CD4-positive, alpha-beta T cell (primary cell): ENCODE measurements at regions not wholly inside any gene's neighbourhood (a gene's known extent, or its start where the extent isn't known, plus 50 kb on each side); places are given as distances from the start of the nearest gene placed in this dataset.

ENCODE experiments used
- ATAC-seq: fragments of 200-7000 bp; cut with Tn5 transposase; one replicate; pipeline ENCODE4 v1.10.0; 2022; ENCODE audit warnings: mild to moderate bottlenecking; ENCODE audit not compliant: poor library complexity
- CTCF ChIA-PET: fragments of 350-600 bp; sonication (Branson Sonifier 250); formaldehyde crosslinking; loops from one replicate; lab custom pipeline; 2021; ENCODE audit warnings: antibody characterized with exemption, inconsistent platforms; lab: Charles Lee
- POLR2A ChIA-PET: fragments of 350-600 bp; sonication (Branson Sonifier 250); formaldehyde crosslinking; loops from one replicate; lab custom pipeline; 2021; ENCODE audit warnings: antibody characterized with exemption, inconsistent platforms; lab: Charles Lee
- DNase-seq, 14 experiments: peaks; one replicate each; pipeline ENCODE4 v3.0.0-alpha.2; 2013 to 2020; ENCODE audit warnings: mixed read lengths in 2 of 14
- H3K27ac ChIP-seq, 2 donors: one replicate each; pipeline versions ENCODE4 v1.5.1 to v1.7.0; 2013; ENCODE audit warnings: low read length in 2 of 2, low read depth in 1 of 2, mild to moderate bottlenecking in 1 of 2
- H3K27me3 ChIP-seq, 2 experiments: 1 replicate in 1 of 2; 2 replicates in 1 of 2; pipeline versions ENCODE4 v1.6.1 to v1.7.0; 2013; ENCODE audit warnings: low read length in 2 of 2, control low read depth in 1 of 2, mild to moderate bottlenecking in 1 of 2, moderate library complexity in 1 of 2; ENCODE audit not compliant: insufficient read depth in 2 of 2, control insufficient read depth in 1 of 2
- H3K36me3 ChIP-seq: one replicate; pipeline ENCODE4 v1.6.1; 2013; ENCODE audit warnings: low read length, control low read depth; ENCODE audit not compliant: insufficient read depth
- H3K4me1 ChIP-seq: one replicate; pipeline ENCODE4 v1.6.1; 2013; ENCODE audit warnings: low read length, control low read depth; ENCODE audit not compliant: insufficient read depth
- H3K4me3 ChIP-seq: one replicate; pipeline ENCODE4 v1.5.1; 2013; ENCODE audit warnings: mild to moderate bottlenecking, low read length, moderate library complexity
- H3K9me3 ChIP-seq, 2 experiments: 1 replicate in 1 of 2; 2 replicates in 1 of 2; pipeline versions ENCODE4 v1.6.1 to v1.7.0; 2013; ENCODE audit warnings: low read length in 2 of 2, mild to moderate bottlenecking in 2 of 2, control low read depth in 1 of 2, moderate library complexity in 1 of 2; ENCODE audit not compliant: control insufficient read depth in 1 of 2, insufficient read depth in 1 of 2
- H3K27ac Mint-ChIP-seq: one replicate; pipeline ENCODE4 v1.8.0; 2020; ENCODE audit warnings: mixed read lengths
- H3K27me3 Mint-ChIP-seq: one replicate; pipeline ENCODE4 v1.8.0; 2021; ENCODE audit warnings: mixed read lengths
- H3K36me3 Mint-ChIP-seq: one replicate; pipeline ENCODE4 v1.8.0; 2021; ENCODE audit warnings: low read depth, mixed read lengths
- H3K4me1 Mint-ChIP-seq: one replicate; pipeline ENCODE4 v1.8.0; 2021; ENCODE audit warnings: low read depth, mixed read lengths
- H3K4me3 Mint-ChIP-seq: one replicate; pipeline ENCODE4 v1.8.0; 2020; ENCODE audit warnings: mild to moderate bottlenecking, mixed read lengths
- H3K9me3 Mint-ChIP-seq: one replicate; pipeline ENCODE4 v1.8.0; 2020; ENCODE audit warnings: mixed read lengths
- intact Hi-C, 2 experiments: fragments of 100-400 bp; cut with DNase I in 1 of 2; cut with micrococcal nuclease in 1 of 2; formaldehyde crosslinking; loops; one replicate each; pipeline versions ENCODE4 v1.15.1 to v1.9.0; 2023 to 2025; cut with DNase I, micrococcal nuclease
- TF ChIP-seq, protein P1 (sequence below): fragments of 200-600 bp; IDR thresholded peaks from one replicate; pipeline ENCODE4 v1.8.0; 2022; ENCODE audit warnings: antibody characterized with exemption, mild to moderate bottlenecking

- DNase-seq (no peak), ATAC-seq (no peak)
- ChIA-PET POLR2A (no interaction called here), CTCF (no interaction called here)
- Histone ChIP-seq H3K27me3 (no peaks in the 10 kb centered on the region), H3K36me3 (no peaks in the 10 kb centered on the region), H3K4me1 (peaks cover 6% of the 10 kb centered on the region), H3K4me3 (no peak overlapping the region), H3K27ac (no peak overlapping the region), H3K9me3 (no peaks in the 10 kb centered on the region)
- Mint-ChIP-seq H3K4me1 (no peaks in the 10 kb centered on the region), H3K9me3 (no peaks in the 10 kb centered on the region), H3K36me3 (no peaks in the 10 kb centered on the region), H3K27me3 (peaks cover 4% of the 10 kb centered on the region), H3K4me3 (no peak overlapping the region), H3K27ac (no peak overlapping the region)
- intact Hi-C loops = no loop called here
- TF ChIP-seq, protein P1, sequence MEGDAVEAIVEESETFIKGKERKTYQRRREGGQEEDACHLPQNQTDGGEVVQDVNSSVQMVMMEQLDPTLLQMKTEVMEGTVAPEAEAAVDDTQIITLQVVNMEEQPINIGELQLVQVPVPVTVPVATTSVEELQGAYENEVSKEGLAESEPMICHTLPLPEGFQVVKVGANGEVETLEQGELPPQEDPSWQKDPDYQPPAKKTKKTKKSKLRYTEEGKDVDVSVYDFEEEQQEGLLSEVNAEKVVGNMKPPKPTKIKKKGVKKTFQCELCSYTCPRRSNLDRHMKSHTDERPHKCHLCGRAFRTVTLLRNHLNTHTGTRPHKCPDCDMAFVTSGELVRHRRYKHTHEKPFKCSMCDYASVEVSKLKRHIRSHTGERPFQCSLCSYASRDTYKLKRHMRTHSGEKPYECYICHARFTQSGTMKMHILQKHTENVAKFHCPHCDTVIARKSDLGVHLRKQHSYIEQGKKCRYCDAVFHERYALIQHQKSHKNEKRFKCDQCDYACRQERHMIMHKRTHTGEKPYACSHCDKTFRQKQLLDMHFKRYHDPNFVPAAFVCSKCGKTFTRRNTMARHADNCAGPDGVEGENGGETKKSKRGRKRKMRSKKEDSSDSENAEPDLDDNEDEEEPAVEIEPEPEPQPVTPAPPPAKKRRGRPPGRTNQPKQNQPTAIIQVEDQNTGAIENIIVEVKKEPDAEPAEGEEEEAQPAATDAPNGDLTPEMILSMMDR = no peak
These were observed 484.9 kb downstream of the NPHP4 start for GRCh38 chr1:5507340-5507739.

GRCh38 chr1:5506634-5507033, 485.6 kb downstream of the NPHP4 start:
- no peak overlapping the region for H3K4me3 Mint-ChIP-seq
- no peaks in the 10 kb centered on the region for H3K4me1 Mint-ChIP-seq
- intact Hi-C loops = no loop called here
- H3K27me3 ChIP-seq = no peaks in the 10 kb centered on the region
- H3K36me3 Mint-ChIP-seq = no peaks in the 10 kb centered on the region
- no peak overlapping the region for H3K27ac Mint-ChIP-seq
- H3K9me3 ChIP-seq = no peaks in the 10 kb centered on the region
- TF ChIP-seq, protein P1 = no peak
- H3K27me3 Mint-ChIP-seq = peaks cover 4% of the 10 kb centered on the region
- peaks cover 6% of the 10 kb centered on the region for H3K4me1 ChIP-seq
- DNase-seq (no peak), ATAC-seq (no peak)
- H3K9me3 Mint-ChIP-seq = no peaks in the 10 kb centered on the region
- H3K36me3 ChIP-seq = no peaks in the 10 kb centered on the region
- H3K27ac ChIP-seq = no peak overlapping the region
- CTCF ChIA-PET = no interaction called here
- H3K4me3 ChIP-seq = no peak overlapping the region
- POLR2A ChIA-PET = no interaction called here

GRCh38 chr1:5505944-5506343, 486.3 kb downstream of the NPHP4 start:
- ATAC-seq = no peak
- no peaks in the 10 kb centered on the region for H3K4me1 Mint-ChIP-seq
- no peaks in the 10 kb centered on the region for H3K36me3 Mint-ChIP-seq

More at GRCh38 chr1:5505944-5506343, 486.3 kb downstream of the NPHP4 start:
- no peak overlapping the region for H3K4me3 Mint-ChIP-seq
- peaks cover 4% of the 10 kb centered on the region for H3K27me3 Mint-ChIP-seq
- Histone ChIP-seq H3K27me3 (no peaks in the 10 kb centered on the region), H3K4me1 (peaks cover 6% of the 10 kb centered on the region), H3K27ac (no peak overlapping the region), H3K4me3 (no peak overlapping the region), H3K9me3 (no peaks in the 10 kb centered on the region), H3K36me3 (no peaks in the 10 kb centered on the region)
- no peaks in the 10 kb centered on the region for H3K9me3 Mint-ChIP-seq
- TF ChIP-seq, protein P1 = no peak
- H3K27ac Mint-ChIP-seq = no peak overlapping the region
- intact Hi-C loops = no loop called here
- DNase-seq = no peak
- ChIA-PET POLR2A (no interaction called here), CTCF (interaction anchor here (1.2 kb wide), 1 partner anchor 9 kb away, joined by 4 read pairs; no protein-coding TSS in a partner anchor)
